K562 (cell line): ENCODE measurements at regions not wholly inside any gene's neighbourhood (a gene's known extent, or its start where the extent isn't known, plus 50 kb on each side); places are given as distances from the start of the nearest gene placed in this dataset.

ENCODE experiments used
- ATF3 ChIP-seq, 2 experiments: fragments of 450-650 bp in 1 of 2; sonication (generic) in 1 of 2; formaldehyde crosslinking in 1 of 2; IDR thresholded peaks in 1 of 2; conservative IDR thresholded peaks in 1 of 2; 2 replicates each; pipeline versions ENCODE4 v1.6.1 to v1.8.1; 2016 to 2023; ENCODE audit warnings: mild to moderate bottlenecking in 2 of 2, moderate library complexity in 2 of 2, inconsistent platforms in 1 of 2, missing genetic modification reagents in 1 of 2
- CBFB ChIP-seq: sonication (generic); formaldehyde crosslinking; IDR thresholded peaks from 2 replicates; pipeline ENCODE4 v1.4.0; 2020; ENCODE audit warnings: mild to moderate bottlenecking, missing genetic modification reagents
- CTCF ChIP-seq, 3 experiments: IDR thresholded peaks in 2 of 3; conservative IDR thresholded peaks in 1 of 3; 2 replicates each; pipeline ENCODE4 v1.5.1; 2011 to 2012; ENCODE audit warnings: low read length in 3 of 3, mild to moderate bottlenecking in 3 of 3, control low read depth in 2 of 3, improper control_type of control experiment in 1 of 3, inconsistent platforms in 1 of 3, low read depth in 1 of 3, mixed read lengths in 1 of 3, moderate library complexity in 1 of 3; ENCODE audit not compliant: insufficient read depth in 2 of 3
- DACH1 ChIP-seq: fragments of 450-650 bp; IDR thresholded peaks from 2 replicates; pipeline ENCODE4 v1.6.1; 2018; ENCODE audit not compliant: partially characterized antibody
- GTF2F1 ChIP-seq: IDR thresholded peaks from 2 replicates; pipeline ENCODE4 v1.6.1; 2011; ENCODE audit warnings: low read depth, low read length, improper control_type of control experiment
- KDM5B ChIP-seq: fragments of 200-600 bp; sonication (generic); IDR thresholded peaks from 2 replicates; pipeline ENCODE4 v1.6.1; 2012; ENCODE audit warnings: low read depth, mild to moderate bottlenecking, moderate library complexity, low read length, control low read depth, inconsistent platforms; ENCODE audit not compliant: insufficient replicate concordance
- MYBL2 ChIP-seq, 2 experiments: fragments of 450-650 bp in 1 of 2; sonication (generic) in 1 of 2; formaldehyde crosslinking in 1 of 2; IDR thresholded peaks; 2 replicates each; pipeline versions ENCODE4 v1.6.1 to v1.8.1; 2017 to 2022; ENCODE audit warnings: borderline replicate concordance in 1 of 2, inconsistent platforms in 1 of 2, low read depth in 1 of 2, mild to moderate bottlenecking in 1 of 2, missing genetic modification reagents in 1 of 2, moderate library complexity in 1 of 2
- POLR3A ChIP-seq: IDR thresholded peaks from 2 replicates; pipeline ENCODE4 v1.6.1; 2011; ENCODE audit warnings: borderline replicate concordance, mild to moderate bottlenecking, moderate library complexity; ENCODE audit not compliant: insufficient read length, insufficient read depth; ENCODE audit errors: extremely low read depth
- RAD21 ChIP-seq, 2 experiments: fragments of 250-450 bp in 1 of 2; fragments of 450-650 bp in 1 of 2; sonication (Bioruptor Pico) in 1 of 2; formaldehyde crosslinking in 1 of 2; IDR thresholded peaks in 1 of 2; conservative IDR thresholded peaks in 1 of 2; 2 replicates each; pipeline versions ENCODE4 v1.4.0 to v1.8.0; 2020 to 2022; ENCODE audit warnings: mild to moderate bottlenecking in 2 of 2, moderate library complexity in 1 of 2
- SMARCC2 ChIP-seq: fragments of 450-650 bp; IDR thresholded peaks from 2 replicates; pipeline ENCODE4 v1.6.1; 2017; ENCODE audit warnings: antibody characterized with exemption, moderate library complexity, mild to moderate bottlenecking, low read depth
- SMC3 ChIP-seq: conservative IDR thresholded peaks from 2 replicates; pipeline ENCODE4 v1.6.1; 2011; ENCODE audit warnings: low read depth, low read length, improper control_type of control experiment; ENCODE audit not compliant: insufficient read depth
- ZNF77 ChIP-seq: fragments of 250-450 bp; sonication (Bioruptor Pico); IDR thresholded peaks from 2 replicates; pipeline ENCODE4 v1.5.0; 2020
- TF ChIP-seq, protein P1 (sequence below): fragments of 200-800 bp; sonication (Bioruptor generic); IDR thresholded peaks from 2 replicates; pipeline ENCODE4 v1.6.1; 2016; ENCODE audit warnings: missing genetic modification characterization, missing compliant biosample characterization
- TF ChIP-seq, protein P2 (sequence below), 2 experiments: fragments of 450-650 bp; formaldehyde crosslinking in 1 of 2; IDR thresholded peaks; 2 replicates each; pipeline versions ENCODE4 v1.4.0 to v1.6.1; 2014 to 2020; ENCODE audit warnings: mild to moderate bottlenecking in 2 of 2, borderline replicate concordance in 1 of 2, low read depth in 1 of 2

- TF ChIP-seq MYBL2 (IDR thresholded peaks at IDR 0.05; ENCODE audit: low read depth) (no peak), MYBL2 (CRISPR knock-in tag; IDR thresholded peaks at IDR 0.05; ENCODE audit: borderline replicate concordance) (no peak), ZNF77 (CRISPR knock-in tag) (no peak), SMC3 (no peak), ATF3 (IDR thresholded peaks at IDR 0.05) (no peak), ATF3 (CRISPR knock-in tag; conservative IDR thresholded peaks at IDR 0.05) (no peak), POLR3A (no peak), CTCF (IDR thresholded peaks at IDR 0.05 in 2 of 3, conservative IDR thresholded peaks at IDR 0.05 in 1 of 3; ENCODE audit: insufficient read depth in 2 of 3, low read depth in 1 of 3, low read length in 3 of 3) (no peak), RAD21 (CRISPR knock-in tag; conservative IDR thresholded peaks at IDR 0.05 in 1 of 2, IDR thresholded peaks at IDR 0.05 in 1 of 2) (no peak), KDM5B (no peak), DACH1 (no peak), SMARCC2 (no peak), GTF2F1 (no peak), CBFB (CRISPR knock-in tag) (no peak)
- TF ChIP-seq, protein P1, sequence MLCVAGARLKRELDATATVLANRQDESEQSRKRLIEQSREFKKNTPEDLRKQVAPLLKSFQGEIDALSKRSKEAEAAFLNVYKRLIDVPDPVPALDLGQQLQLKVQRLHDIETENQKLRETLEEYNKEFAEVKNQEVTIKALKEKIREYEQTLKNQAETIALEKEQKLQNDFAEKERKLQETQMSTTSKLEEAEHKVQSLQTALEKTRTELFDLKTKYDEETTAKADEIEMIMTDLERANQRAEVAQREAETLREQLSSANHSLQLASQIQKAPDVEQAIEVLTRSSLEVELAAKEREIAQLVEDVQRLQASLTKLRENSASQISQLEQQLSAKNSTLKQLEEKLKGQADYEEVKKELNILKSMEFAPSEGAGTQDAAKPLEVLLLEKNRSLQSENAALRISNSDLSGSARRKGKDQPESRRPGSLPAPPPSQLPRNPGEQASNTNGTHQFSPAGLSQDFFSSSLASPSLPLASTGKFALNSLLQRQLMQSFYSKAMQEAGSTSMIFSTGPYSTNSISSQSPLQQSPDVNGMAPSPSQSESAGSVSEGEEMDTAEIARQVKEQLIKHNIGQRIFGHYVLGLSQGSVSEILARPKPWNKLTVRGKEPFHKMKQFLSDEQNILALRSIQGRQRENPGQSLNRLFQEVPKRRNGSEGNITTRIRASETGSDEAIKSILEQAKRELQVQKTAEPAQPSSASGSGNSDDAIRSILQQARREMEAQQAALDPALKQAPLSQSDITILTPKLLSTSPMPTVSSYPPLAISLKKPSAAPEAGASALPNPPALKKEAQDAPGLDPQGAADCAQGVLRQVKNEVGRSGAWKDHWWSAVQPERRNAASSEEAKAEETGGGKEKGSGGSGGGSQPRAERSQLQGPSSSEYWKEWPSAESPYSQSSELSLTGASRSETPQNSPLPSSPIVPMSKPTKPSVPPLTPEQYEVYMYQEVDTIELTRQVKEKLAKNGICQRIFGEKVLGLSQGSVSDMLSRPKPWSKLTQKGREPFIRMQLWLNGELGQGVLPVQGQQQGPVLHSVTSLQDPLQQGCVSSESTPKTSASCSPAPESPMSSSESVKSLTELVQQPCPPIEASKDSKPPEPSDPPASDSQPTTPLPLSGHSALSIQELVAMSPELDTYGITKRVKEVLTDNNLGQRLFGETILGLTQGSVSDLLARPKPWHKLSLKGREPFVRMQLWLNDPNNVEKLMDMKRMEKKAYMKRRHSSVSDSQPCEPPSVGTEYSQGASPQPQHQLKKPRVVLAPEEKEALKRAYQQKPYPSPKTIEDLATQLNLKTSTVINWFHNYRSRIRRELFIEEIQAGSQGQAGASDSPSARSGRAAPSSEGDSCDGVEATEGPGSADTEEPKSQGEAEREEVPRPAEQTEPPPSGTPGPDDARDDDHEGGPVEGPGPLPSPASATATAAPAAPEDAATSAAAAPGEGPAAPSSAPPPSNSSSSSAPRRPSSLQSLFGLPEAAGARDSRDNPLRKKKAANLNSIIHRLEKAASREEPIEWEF (CRISPR knock-in tag): no peak
- TF ChIP-seq, protein P2, sequence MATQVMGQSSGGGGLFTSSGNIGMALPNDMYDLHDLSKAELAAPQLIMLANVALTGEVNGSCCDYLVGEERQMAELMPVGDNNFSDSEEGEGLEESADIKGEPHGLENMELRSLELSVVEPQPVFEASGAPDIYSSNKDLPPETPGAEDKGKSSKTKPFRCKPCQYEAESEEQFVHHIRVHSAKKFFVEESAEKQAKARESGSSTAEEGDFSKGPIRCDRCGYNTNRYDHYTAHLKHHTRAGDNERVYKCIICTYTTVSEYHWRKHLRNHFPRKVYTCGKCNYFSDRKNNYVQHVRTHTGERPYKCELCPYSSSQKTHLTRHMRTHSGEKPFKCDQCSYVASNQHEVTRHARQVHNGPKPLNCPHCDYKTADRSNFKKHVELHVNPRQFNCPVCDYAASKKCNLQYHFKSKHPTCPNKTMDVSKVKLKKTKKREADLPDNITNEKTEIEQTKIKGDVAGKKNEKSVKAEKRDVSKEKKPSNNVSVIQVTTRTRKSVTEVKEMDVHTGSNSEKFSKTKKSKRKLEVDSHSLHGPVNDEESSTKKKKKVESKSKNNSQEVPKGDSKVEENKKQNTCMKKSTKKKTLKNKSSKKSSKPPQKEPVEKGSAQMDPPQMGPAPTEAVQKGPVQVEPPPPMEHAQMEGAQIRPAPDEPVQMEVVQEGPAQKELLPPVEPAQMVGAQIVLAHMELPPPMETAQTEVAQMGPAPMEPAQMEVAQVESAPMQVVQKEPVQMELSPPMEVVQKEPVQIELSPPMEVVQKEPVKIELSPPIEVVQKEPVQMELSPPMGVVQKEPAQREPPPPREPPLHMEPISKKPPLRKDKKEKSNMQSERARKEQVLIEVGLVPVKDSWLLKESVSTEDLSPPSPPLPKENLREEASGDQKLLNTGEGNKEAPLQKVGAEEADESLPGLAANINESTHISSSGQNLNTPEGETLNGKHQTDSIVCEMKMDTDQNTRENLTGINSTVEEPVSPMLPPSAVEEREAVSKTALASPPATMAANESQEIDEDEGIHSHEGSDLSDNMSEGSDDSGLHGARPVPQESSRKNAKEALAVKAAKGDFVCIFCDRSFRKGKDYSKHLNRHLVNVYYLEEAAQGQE (IDR thresholded peaks at IDR 0.05; ENCODE audit: borderline replicate concordance): no peak
- TF ChIP-seq, protein P2 (CRISPR knock-in tag; IDR thresholded peaks at IDR 0.05; ENCODE audit: low read depth): no peak
These were observed 80.8 kb downstream of the ZNF467 start for GRCh38 chr7:149692557-149692982.
